WTC11 (cell line): ENCODE measurements at regions not wholly inside any gene's neighbourhood (a gene's known extent, or its start where the extent isn't known, plus 50 kb on each side); places are given as distances from the start of the nearest gene placed in this dataset.
A peak's percentile ranks its signal among the peaks of the same experiment; 100 is the strongest.

ENCODE experiments used
- ATF2 ChIP-seq: sonication (generic); formaldehyde crosslinking; IDR thresholded peaks from 2 replicates; pipeline ENCODE4 v1.8.1; 2022; ENCODE audit warnings: low read depth, missing genetic modification reagents, borderline replicate concordance
- CTCF ChIP-seq: fragments of 200-600 bp; IDR thresholded peaks from 2 replicates; pipeline ENCODE4 v1.8.0; 2022; ENCODE audit warnings: antibody characterized with exemption
- MXD4 ChIP-seq: fragments of 250-450 bp; sonication (Bioruptor Pico); IDR thresholded peaks from 2 replicates; pipeline ENCODE4 v1.8.0; 2021; ENCODE audit warnings: mild to moderate bottlenecking, moderate library complexity, borderline replicate concordance
- ZNF317 ChIP-seq: sonication (generic); formaldehyde crosslinking; IDR thresholded peaks from 2 replicates; pipeline ENCODE4 v1.8.1; 2023; ENCODE audit warnings: low read depth, mild to moderate bottlenecking, moderate library complexity, missing genetic modification reagents, borderline replicate concordance
- ZSCAN18 ChIP-seq: fragments of 250-450 bp; sonication (Bioruptor Pico); IDR thresholded peaks from 2 replicates; pipeline ENCODE4 v2.1.2; 2022; ENCODE audit warnings: mild to moderate bottlenecking, moderate library complexity

- TF ChIP-seq MXD4 (CRISPR knock-in tag) (no peak), ZNF317 (peak; percentile 91), CTCF (no peak), ATF2 (CRISPR knock-in tag) (no peak), ZSCAN18 (CRISPR knock-in tag) (no peak)
Observed at GRCh38 chr9:22255337-22255736, 191.3 kb upstream of the DMRTA1 start.
